GM18507 (cell line): ENCODE measurements at regions not wholly inside any gene's neighbourhood (a gene's known extent, or its start where the extent isn't known, plus 50 kb on each side); places are given as distances from the start of the nearest gene placed in this dataset.
A peak's percentile ranks its signal among the peaks of the same experiment; 100 is the strongest.

Experiments
- DNase-seq: peaks from one replicate; pipeline ENCODE4 v3.0.0; 2011; ENCODE audit warnings: low read depth; ENCODE audit not compliant: insufficient read length; ENCODE audit errors: extremely low spot score
- FAIRE-seq: peaks from 2 replicates; lab custom pipeline; 2011; peaks lifted over from hg19 to GRCh38; lab: Jason Lieb, UNC

DNA sequence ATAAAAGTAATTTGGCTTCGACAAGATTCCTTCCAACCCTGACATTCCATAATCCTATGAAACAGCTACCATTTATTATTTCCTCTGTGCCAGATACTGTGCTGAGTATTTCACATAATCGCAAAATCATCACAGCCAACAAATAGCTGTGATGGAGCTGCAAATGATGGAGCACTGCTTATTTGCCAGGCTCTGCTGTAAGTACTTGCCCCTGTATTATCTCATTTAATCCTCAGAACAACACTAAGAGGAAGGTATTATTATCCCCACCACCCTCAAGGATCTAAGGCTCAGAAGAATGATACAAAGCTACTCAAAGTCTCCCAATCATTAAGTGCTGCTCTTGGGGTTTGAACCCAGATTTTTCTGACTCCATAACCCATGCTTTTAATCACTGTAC lies 145.5 kb downstream of the CCDC34 start:
- no peak for FAIRE-seq
- DNase-seq, result no peak

DNA sequence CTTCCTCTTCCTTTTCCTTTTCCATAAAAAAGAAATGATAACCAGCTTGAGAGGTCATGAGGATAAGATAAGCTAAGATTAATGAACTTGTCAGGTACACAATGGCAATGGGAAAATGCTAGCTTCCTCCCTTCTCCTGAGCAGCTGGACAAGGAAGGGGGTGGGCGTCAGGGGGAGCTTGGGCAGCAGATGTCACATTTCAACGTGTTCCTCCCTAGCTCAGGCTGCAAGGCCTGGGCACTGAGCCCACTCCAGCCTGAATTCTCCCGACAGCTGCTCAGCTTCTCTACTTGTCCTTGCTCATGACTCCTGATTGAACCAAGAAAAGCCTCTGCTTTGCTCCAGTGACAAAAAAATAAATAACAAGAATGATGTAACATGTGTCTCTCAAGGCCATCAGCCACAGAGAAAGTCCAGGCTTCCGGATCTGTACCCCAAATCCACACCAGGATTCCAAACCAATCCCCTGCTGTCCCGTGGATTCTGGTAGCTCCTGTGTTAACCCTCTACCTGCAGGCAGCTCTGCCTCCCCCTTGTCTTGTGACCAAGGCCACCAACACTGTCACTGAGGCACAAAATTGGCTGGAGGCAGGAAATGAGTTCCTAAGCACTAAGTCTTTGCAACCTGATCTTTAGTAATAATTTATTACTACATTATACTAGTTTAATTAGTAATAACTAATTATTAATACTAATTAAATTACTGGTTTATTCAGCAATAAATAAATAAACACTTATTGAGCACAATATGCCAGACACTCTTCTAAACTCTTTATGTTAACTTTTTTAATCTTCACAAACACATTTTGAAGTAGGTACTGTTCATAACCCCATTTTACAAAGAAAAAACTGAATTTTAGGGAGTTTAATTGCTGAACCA lies 146.5 kb downstream of the CCDC34 start:
- no peak for DNase-seq
- FAIRE-seq, result no peak

DNA sequence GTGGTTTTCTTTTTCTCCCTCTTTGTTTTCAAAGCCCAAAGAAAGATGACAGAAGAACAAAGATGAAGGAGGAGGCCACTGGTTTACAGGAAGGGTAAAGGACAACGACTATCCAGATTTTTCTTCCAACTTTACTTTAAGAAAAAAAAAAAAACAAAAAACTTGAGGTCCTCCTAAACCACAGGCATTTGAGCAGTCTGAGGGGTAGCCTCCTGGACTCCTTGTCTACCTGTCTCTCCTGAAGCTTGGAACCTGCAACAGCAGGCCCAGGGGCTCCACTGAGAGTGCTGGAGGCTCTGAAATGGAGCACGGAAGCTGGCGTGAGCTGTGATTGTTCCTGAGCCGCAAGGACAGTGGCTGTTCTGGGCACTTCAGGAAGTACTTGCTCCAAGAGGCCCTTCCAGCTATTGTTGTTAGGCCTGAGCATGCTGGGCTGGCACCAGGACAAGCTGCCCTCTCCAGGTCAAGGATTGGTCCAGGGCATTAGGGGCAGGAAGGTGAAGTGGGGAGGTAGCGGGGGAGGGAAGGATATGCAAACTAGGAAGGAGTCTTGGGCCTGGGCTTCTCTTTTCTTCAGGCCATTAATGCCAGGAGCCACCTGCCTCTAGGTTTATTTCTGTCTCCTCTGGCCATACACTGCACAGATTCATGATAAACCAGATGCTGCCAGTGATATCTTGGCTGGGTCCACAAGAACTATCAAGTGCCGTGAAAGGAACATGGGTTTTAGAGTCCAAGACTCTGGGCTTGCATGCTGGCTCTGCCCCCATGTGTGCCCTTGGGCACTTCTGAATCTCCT lies 147.3 kb downstream of the CCDC34 start:
- DNase-seq, result no peak
- FAIRE-seq, result no peak

- no peak for FAIRE-seq
- DNase-seq, result no peak
Observed at GRCh38 chr11:27214713-27215112, 148.3 kb downstream of the CCDC34 start.

DNA sequence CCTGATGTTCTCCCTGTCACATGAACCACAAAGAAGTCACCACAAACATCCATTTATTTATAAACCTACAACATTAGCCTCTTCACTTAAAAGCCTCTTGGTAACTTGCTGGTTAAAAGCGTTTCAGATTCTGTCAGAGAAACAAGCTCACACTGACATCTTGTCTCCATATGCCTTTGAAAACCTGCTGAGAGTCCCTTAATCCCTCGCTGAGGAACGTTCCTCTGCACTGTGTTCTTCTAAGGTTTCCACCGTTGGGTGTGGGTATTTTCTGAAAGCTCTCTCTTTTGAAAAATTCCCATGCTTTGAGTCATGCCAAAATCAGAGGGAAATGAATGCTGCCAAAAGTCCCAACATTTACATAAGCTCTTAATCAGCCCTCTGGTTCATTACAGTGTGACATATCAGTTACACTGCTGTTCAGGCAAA lies 149.8 kb downstream of the CCDC34 start:
- no peak for DNase-seq
- no peak for FAIRE-seq

DNA sequence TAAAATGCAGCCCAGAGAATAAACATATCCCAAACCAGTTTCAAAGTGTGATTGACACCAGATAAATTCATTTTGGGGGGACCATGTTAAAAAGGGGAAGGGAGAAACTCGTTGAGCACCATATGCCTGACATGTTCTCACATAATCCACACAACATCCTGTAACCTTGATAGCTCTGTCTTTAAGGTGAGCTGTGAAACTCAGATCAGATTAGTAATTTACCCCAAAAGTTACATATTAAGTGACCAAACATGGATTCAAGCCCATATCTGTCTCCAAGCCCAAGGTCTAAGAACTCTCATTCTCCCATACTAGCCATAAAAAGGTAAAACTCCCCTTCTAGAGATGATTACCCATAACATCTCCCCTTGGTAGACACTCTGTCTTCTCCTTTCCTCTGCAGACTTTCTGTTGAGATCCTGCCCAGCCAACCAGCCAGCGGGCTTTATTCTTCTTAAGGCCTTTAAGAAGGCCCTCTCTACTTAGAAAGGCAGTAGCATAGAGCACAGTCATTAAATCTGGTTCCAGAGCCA lies 150.7 kb downstream of the CCDC34 start:
- FAIRE-seq, result peak; percentile 9
- no peak for DNase-seq

DNA sequence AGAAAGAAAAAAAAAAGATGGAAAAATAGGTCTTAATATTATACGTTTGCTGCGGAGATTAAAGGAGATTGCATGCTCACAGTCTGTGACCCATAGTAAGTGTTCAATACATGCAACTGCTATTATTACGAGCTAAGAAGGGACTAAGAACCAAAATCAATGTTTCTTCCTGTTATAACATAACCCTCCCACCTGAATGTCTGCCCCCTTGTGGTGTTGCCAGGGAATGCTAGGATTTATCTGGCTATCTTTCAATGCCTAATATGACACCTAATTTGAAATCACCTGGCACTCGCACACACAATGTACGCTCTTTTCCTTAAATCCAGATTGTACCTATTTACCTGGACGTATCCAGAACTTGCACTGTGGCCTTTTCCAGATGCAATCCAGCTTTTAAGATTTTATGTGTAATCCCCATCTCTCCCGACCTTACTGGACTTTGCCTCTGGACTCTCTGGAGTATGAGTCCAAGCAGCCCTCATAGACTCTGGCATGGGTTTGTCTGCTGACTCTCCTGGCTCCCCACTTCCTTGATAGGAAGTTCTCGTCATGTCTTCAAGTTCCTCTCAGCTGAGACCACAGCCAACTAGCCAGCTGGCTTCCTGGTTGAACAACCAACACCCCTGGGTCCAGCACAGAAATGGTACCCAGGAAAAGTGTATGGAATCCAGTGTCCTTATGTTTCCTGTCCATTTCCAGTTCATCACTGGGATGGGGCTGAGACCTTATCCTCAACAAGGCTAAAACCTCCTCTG lies 151.5 kb downstream of the CCDC34 start:
- DNase-seq (no peak), FAIRE-seq (no peak)

- DNase-seq, result no peak
- FAIRE-seq, result no peak
Observed at GRCh38 chr11:27210531-27210930, 152.5 kb downstream of the CCDC34 start.

DNA sequence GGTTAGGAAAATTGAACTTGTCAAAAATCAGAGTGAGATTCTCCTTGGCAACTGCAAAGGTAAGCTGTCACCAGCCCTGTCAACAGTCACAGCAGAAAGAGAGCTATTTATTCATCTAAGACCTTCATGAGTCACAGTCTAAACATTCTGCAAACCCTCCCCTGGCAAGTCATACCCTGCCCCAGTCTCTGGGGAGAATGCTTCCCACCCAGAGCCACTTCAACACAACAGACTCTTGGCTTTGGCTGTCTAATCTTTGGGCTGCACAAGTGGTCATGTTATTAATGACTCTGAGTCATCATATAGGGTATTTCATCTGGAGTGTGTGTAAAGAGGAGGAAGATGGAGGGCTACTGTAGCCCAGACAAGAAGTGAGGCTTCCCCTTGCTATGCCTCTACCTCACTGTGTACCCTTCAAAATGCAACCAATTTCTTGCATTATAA lies 153.4 kb downstream of the CCDC34 start:
- FAIRE-seq (no peak), DNase-seq (no peak)

DNA sequence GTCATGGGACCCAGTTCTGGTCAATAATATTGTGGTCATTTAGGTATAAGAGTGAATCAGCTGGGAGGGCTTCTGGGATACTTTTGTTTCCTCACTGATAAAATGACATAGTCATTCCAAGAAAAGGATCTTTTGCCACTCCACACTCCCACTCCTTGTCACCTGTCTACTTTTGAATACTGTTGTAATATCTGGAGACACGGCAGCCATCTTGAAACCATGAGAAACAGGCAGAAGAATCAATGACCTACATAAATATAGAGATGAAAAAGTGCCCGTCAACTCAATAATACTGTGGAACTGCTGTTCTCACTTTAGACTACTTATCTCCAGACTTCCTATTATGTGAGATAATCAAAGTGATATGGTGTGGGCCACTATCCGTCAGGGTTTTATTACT lies 154.2 kb downstream of the CCDC34 start:
- DNase-seq, result no peak
- FAIRE-seq, result no peak

DNA sequence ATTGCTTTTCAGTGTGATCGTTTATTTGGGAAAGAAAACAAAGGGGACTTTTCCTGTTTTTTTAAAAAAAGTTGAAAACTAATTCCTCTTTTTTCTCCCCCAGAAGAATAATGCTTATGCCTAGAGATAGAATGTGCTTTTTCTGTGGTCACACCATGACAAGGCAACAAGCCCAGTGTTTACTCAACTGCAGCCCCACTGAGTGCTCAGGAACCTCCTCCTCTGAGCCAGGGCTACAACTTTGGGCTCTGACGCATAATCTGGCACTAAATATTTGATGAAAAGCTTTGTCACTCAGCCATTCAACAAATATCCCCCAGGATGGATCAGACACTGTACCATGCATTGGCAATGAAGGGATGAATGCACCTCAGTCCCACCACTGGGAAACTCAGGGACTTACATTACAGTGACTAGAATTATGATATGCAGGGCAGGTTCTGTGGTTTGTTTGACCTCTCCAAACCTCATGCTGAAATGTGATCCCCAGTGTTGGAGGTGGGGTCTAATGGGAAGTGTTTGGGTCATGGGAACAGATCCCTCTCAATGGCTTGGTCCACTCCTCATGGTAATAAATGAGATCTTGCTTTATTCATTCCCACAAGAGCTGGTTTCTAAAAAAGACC lies 155.9 kb downstream of the CCDC34 start:
- DNase-seq (no peak), FAIRE-seq (no peak)

- no peak for DNase-seq
Observed at GRCh38 chr11:27205779-27206570, 157.0 kb downstream of the CCDC34 start.

GRCh38 chr11:27205250-27205649 lies 157.8 kb downstream of the CCDC34 start:
- FAIRE-seq, result no peak
- no peak for DNase-seq

More at GRCh38 chr11:27205779-27206570, 157.0 kb downstream of the CCDC34 start:
- FAIRE-seq, result no peak

- DNase-seq (no peak), FAIRE-seq (no peak)
Observed at GRCh38 chr11:27204529-27204928, 158.5 kb downstream of the CCDC34 start.

DNA sequence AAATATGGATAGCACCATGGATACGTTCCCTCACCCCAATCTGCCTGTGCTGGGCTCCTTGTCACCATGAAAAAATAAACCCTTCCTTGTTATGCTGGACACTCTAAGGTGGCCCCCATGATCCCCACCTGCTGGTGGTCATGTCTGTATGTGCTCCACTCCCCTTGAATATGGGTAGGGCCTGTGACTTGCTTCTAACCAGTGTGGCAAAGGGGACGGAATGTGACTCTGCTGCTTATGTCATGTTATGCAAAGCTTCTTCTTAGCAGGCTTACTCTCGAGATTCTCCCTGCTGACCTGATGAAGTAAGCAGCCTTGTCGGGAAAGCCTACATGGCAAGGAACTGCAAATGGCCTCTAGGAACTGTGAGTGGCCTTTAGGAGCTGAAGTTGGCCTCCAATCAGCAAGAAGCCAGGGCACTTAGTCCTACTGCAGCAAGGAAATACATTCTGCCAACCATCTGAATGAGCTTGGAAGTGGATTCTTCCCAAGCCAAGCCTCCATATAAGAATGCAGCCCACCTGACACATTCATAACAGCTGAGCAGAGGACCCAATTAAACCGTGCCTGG lies 159.9 kb downstream of the CCDC34 start:
- no peak for DNase-seq
- no peak for FAIRE-seq

DNA sequence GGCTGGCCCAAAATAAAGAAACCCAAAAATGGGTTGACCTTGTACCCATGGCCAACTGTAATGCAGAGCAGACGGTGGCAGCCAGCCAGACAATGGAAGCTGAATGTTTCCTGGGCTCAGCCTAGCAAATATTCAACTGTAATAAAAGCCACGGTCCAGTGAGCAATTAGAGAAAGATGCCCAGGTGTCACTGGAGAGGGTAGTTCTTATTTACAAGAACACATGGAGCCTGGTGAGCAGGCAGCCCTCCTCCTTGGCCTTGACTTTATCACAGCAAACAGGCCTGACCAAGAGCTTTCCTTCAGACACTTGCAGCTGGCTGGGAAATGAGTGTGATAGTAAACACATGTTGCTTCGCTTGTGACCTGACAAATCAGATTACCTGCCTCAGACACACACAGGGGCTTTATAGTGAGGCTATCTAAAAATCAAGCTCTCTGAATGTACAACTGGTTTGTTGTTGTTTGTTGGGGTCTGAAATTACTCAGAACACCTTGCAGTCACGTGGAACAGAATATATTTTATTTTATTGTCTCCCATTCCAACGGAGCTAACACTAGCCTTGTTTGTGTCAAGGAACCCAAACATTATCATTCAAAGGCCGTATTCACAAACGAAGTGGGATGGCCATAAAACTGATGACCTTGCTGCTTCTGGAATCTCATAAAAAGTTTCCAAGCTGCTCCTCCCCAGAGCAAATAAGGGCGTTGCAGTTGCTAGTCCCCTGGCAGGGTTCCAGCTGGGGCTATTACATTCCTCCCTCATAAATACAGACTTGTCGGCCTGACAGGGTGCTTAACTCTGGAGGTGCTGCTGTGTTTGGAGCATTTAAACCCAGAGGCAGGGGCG lies 161.1 kb downstream of the BBOX1 start:
- no peak for FAIRE-seq
- no peak for DNase-seq

- FAIRE-seq, result no peak
- DNase-seq, result no peak
Observed at GRCh38 chr11:27200779-27201453, 160.3 kb downstream of the BBOX1 start.
